ENCODE measurements at regions not wholly inside any gene's neighbourhood (a gene's known extent, or its start where the extent isn't known, plus 50 kb on each side); places are given as distances from the start of the nearest gene placed in this dataset.

DNA sequence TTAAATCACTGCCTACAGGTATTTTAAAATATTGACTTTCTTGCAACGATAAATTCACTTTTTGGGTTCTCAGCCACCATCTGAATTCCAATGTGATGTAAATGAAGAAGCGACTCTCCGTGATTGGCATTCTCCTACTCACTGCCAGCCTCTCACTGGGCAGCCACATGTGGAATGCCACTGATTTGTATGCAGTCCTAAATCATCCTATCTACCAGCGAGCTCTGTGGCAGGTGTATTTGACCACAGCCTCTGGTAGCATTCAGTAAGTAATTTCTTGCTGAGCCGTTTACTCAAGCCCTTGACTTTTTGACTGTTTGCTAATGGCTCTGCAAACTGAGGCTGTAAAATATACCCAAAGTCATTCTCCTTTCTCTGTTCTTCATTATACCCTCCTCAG is 559.0 kb upstream of the SLC10A2 start:
- H3K27me3 ChIP-seq (ENCODE audit: insufficient read depth), result no peaks in the 10 kb centered on the region
- H3K27ac Mint-ChIP-seq, result no peak overlapping the region
- DNase-seq (ENCODE audit: low spot score), result peak; percentile 30

DNA sequence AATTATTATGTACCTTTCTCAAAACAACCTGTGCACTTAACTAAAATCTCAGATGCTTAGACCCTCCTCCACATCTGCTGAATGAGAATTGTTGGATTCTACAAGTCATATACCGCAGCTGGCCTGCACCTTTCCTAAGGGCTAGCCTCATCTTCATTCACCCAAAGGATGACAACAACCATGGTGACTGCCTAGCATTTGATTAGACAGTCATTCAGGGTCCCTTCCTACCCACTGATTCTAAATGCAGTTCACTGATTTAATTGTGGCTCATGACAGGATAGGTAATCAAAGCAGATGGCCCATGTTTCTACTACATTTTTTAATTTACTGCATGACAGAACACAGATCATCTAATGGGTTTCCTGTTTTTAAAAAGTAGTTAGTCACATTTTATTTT is 551.9 kb upstream of the SLC10A2 start:
- ATAC-seq (no peak), DNase-seq (ENCODE audit: low spot score) (no peak)
- Histone ChIP-seq H3K79me2 (replicated peaks; ENCODE audit: insufficient read depth) (no peaks in the 10 kb centered on the region), H3K4me1 (ENCODE audit: insufficient read depth) (peaks cover 7% of the 10 kb centered on the region), H4K20me1 (replicated peaks; ENCODE audit: insufficient read depth) (no peaks in the 10 kb centered on the region), H3K9me2 (ENCODE audit: insufficient read depth) (no peaks in the 10 kb centered on the region), H3K27ac (ENCODE audit: low read depth) (no peak overlapping the region), H3K4me2 (no peak overlapping the region), H3F3A (replicated peaks; ENCODE audit: low read depth) (no peaks in the 10 kb centered on the region), H3K36me3 (ENCODE audit: insufficient read depth) (no peaks in the 10 kb centered on the region), H3K27me3 (ENCODE audit: insufficient read depth) (no peaks in the 10 kb centered on the region), H2AFZ (no peak overlapping the region), H3K4me3 (no peak overlapping the region)
- H3K4me3 Mint-ChIP-seq, result no peak overlapping the region
- peaks cover 10% of the 10 kb centered on the region; the same call in 2 of the 3 replicates for H3K4me1 Mint-ChIP-seq
- no peaks in the 10 kb centered on the region for H3K36me3 Mint-ChIP-seq (ENCODE audit: low read depth)
- no peaks in the 10 kb centered on the region for H3K9me3 Mint-ChIP-seq
- H3K27me3 Mint-ChIP-seq (ENCODE audit: insufficient read depth, low read depth, poor library complexity), result no peaks in the 10 kb centered on the region
- H3K27ac Mint-ChIP-seq, result no peak overlapping the region
- TF ChIP-seq NANOG (IDR thresholded peaks at IDR 0.05; ENCODE audit: borderline replicate concordance) (no peak), EZH2 (IDR thresholded peaks at IDR 0.05; ENCODE audit: low read depth, unreplicated experiment) (no peak)
- TF ChIP-seq, protein P1, sequence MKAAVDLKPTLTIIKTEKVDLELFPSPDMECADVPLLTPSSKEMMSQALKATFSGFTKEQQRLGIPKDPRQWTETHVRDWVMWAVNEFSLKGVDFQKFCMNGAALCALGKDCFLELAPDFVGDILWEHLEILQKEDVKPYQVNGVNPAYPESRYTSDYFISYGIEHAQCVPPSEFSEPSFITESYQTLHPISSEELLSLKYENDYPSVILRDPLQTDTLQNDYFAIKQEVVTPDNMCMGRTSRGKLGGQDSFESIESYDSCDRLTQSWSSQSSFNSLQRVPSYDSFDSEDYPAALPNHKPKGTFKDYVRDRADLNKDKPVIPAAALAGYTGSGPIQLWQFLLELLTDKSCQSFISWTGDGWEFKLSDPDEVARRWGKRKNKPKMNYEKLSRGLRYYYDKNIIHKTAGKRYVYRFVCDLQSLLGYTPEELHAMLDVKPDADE (IDR thresholded peaks at IDR 0.05), result no peak
- TF ChIP-seq, protein P2, sequence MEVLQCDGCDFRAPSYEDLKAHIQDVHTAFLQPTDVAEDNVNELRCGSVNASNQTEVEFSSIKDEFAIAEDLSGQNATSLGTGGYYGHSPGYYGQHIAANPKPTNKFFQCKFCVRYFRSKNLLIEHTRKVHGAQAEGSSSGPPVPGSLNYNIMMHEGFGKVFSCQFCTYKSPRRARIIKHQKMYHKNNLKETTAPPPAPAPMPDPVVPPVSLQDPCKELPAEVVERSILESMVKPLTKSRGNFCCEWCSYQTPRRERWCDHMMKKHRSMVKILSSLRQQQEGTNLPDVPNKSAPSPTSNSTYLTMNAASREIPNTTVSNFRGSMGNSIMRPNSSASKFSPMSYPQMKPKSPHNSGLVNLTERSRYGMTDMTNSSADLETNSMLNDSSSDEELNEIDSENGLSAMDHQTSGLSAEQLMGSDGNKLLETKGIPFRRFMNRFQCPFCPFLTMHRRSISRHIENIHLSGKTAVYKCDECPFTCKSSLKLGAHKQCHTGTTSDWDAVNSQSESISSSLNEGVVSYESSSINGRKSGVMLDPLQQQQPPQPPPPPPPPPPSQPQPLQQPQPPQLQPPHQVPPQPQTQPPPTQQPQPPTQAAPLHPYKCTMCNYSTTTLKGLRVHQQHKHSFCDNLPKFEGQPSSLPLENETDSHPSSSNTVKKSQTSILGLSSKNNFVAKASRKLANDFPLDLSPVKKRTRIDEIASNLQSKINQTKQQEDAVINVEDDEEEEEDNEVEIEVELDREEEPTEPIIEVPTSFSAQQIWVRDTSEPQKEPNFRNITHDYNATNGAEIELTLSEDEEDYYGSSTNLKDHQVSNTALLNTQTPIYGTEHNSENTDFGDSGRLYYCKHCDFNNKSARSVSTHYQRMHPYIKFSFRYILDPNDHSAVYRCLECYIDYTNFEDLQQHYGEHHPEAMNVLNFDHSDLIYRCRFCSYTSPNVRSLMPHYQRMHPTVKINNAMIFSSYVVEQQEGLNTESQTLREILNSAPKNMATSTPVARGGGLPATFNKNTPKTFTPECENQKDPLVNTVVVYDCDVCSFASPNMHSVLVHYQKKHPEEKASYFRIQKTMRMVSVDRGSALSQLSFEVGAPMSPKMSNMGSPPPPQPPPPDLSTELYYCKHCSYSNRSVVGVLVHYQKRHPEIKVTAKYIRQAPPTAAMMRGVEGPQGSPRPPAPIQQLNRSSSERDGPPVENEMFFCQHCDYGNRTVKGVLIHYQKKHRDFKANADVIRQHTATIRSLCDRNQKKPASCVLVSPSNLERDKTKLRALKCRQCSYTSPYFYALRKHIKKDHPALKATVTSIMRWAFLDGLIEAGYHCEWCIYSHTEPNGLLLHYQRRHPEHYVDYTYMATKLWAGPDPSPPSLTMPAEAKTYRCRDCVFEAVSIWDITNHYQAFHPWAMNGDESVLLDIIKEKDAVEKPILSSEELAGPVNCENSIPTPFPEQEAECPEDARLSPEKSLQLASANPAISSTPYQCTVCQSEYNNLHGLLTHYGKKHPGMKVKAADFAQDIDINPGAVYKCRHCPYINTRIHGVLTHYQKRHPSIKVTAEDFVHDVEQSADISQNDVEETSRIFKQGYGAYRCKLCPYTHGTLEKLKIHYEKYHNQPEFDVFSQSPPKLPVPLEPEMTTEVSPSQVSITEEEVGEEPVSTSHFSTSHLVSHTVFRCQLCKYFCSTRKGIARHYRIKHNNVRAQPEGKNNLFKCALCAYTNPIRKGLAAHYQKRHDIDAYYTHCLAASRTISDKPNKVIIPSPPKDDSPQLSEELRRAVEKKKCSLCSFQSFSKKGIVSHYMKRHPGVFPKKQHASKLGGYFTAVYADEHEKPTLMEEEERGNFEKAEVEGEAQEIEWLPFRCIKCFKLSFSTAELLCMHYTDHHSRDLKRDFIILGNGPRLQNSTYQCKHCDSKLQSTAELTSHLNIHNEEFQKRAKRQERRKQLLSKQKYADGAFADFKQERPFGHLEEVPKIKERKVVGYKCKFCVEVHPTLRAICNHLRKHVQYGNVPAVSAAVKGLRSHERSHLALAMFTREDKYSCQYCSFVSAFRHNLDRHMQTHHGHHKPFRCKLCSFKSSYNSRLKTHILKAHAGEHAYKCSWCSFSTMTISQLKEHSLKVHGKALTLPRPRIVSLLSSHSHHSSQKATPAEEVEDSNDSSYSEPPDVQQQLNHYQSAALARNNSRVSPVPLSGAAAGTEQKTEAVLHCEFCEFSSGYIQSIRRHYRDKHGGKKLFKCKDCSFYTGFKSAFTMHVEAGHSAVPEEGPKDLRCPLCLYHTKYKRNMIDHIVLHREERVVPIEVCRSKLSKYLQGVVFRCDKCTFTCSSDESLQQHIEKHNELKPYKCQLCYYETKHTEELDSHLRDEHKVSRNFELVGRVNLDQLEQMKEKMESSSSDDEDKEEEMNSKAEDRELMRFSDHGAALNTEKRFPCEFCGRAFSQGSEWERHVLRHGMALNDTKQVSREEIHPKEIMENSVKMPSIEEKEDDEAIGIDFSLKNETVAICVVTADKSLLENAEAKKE (CRISPR knock-in tag; IDR thresholded peaks at IDR 0.05), result no peak

More for the DNA sequence above, 559.0 kb upstream of the SLC10A2 start:
- H3F3A ChIP-seq (replicated peaks; ENCODE audit: low read depth), result no peaks in the 10 kb centered on the region
- H3K9me2 ChIP-seq (ENCODE audit: insufficient read depth), result no peaks in the 10 kb centered on the region
- H3K4me3 ChIP-seq, result no peak overlapping the region
- peak; percentile 52 for ATAC-seq
- H3K79me2 ChIP-seq (replicated peaks; ENCODE audit: insufficient read depth), result no peaks in the 10 kb centered on the region
- no peaks in the 10 kb centered on the region for H3K36me3 ChIP-seq (ENCODE audit: insufficient read depth)
- peaks cover 16% of the 10 kb centered on the region for H3K4me1 ChIP-seq (ENCODE audit: insufficient read depth)
- TF ChIP-seq, protein P3, sequence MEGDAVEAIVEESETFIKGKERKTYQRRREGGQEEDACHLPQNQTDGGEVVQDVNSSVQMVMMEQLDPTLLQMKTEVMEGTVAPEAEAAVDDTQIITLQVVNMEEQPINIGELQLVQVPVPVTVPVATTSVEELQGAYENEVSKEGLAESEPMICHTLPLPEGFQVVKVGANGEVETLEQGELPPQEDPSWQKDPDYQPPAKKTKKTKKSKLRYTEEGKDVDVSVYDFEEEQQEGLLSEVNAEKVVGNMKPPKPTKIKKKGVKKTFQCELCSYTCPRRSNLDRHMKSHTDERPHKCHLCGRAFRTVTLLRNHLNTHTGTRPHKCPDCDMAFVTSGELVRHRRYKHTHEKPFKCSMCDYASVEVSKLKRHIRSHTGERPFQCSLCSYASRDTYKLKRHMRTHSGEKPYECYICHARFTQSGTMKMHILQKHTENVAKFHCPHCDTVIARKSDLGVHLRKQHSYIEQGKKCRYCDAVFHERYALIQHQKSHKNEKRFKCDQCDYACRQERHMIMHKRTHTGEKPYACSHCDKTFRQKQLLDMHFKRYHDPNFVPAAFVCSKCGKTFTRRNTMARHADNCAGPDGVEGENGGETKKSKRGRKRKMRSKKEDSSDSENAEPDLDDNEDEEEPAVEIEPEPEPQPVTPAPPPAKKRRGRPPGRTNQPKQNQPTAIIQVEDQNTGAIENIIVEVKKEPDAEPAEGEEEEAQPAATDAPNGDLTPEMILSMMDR (conservative IDR thresholded peaks at IDR 0.05; ENCODE audit: low read depth in 2 of 2), result no peak
- TF ChIP-seq EZH2phosphoT487 (IDR thresholded peaks at IDR 0.05; ENCODE audit: unreplicated experiment) (no peak), NANOG (IDR thresholded peaks at IDR 0.05; ENCODE audit: borderline replicate concordance) (no peak), STAT1 (IDR thresholded peaks at IDR 0.05; ENCODE audit: unreplicated experiment) (no peak), CREB1 (CRISPR knock-in tag; IDR thresholded peaks at IDR 0.05; ENCODE audit: low read depth) (no peak), EZH2 (IDR thresholded peaks at IDR 0.05; ENCODE audit: low read depth, unreplicated experiment) (no peak), ZNF331 (CRISPR knock-in tag; IDR thresholded peaks at IDR 0.05; ENCODE audit: low read depth) (no peak)
- TF ChIP-seq, protein P1 (IDR thresholded peaks at IDR 0.05), result no peak
- Mint-ChIP-seq H3K27me3 (ENCODE audit: insufficient read depth, low read depth, poor library complexity) (no peaks in the 10 kb centered on the region), H3K4me3 (no peak overlapping the region), H3K36me3 (ENCODE audit: low read depth) (no peaks in the 10 kb centered on the region), H3K9me3 (no peaks in the 10 kb centered on the region), H3K4me1 (peaks cover 25% of the 10 kb centered on the region; the same call in 2 of the 3 replicates)
- no peak overlapping the region for H2AFZ ChIP-seq
- no peak overlapping the region for H3K27ac ChIP-seq (ENCODE audit: low read depth)
- no peak overlapping the region for H3K4me2 ChIP-seq
- no peaks in the 10 kb centered on the region for H4K20me1 ChIP-seq (replicated peaks; ENCODE audit: insufficient read depth)

Measured in GM23338 (cell line).